ENCODE measurements at regions not wholly inside any gene's neighbourhood (a gene's known extent, or its start where the extent isn't known, plus 50 kb on each side); places are given as distances from the start of the nearest gene placed in this dataset.

GRCh38 chr2:72048881-72049477 lies 98.7 kb downstream of the CYP26B1 start:
- H3K27me3 ChIP-seq: no peaks in the 10 kb centered on the region
- no peak overlapping the region for H3K27ac ChIP-seq
- peaks cover 0 to 11% (median 8%) of the 10 kb centered on the region in 4 donors for H3K9me3 ChIP-seq
- intact Hi-C loops (cut with DNase I; ENCODE audit: low total_unique reads): no loop called here
- no peak overlapping the region for H3K4me3 ChIP-seq
- H3K4me1 ChIP-seq: no peaks in the 10 kb centered on the region
- DNase-seq: no peak
- TF ChIP-seq POLR2AphosphoS5 (IDR thresholded peaks at IDR 0.05) (no peak), POLR2A (IDR thresholded peaks at IDR 0.05) (no peak), CTCF (IDR thresholded peaks at IDR 0.05) (no peak), EP300 (IDR thresholded peaks at IDR 0.05) (no peak)
- no peaks in the 10 kb centered on the region for H3K36me3 ChIP-seq

GRCh38 chr2:72043985-72044384 lies 103.7 kb downstream of the CYP26B1 start:
- Histone ChIP-seq H3K27me3 (no peaks in the 10 kb centered on the region), H3K9me3 (peaks cover 0 to 18% (median 15%) of the 10 kb centered on the region in 4 donors), H3K4me1 (no peaks in the 10 kb centered on the region), H3K4me3 (no peak overlapping the region), H3K27ac (no peak overlapping the region), H3K36me3 (no peaks in the 10 kb centered on the region)
- TF ChIP-seq POLR2A (IDR thresholded peaks at IDR 0.05) (no peak), POLR2AphosphoS5 (IDR thresholded peaks at IDR 0.05) (no peak), CTCF (IDR thresholded peaks at IDR 0.05) (no peak), EP300 (IDR thresholded peaks at IDR 0.05) (no peak)
- DNase-seq: no peak
- intact Hi-C loops (cut with DNase I; ENCODE audit: low total_unique reads): no loop called here

- TF ChIP-seq POLR2A (IDR thresholded peaks at IDR 0.05) (no peak), CTCF (IDR thresholded peaks at IDR 0.05) (no peak), EP300 (IDR thresholded peaks at IDR 0.05) (no peak), POLR2AphosphoS5 (IDR thresholded peaks at IDR 0.05) (no peak)
- Histone ChIP-seq H3K9me3 (peaks cover 0 to 15% (median 8%) of the 10 kb centered on the region in 4 donors), H3K27me3 (no peaks in the 10 kb centered on the region), H3K27ac (no peak overlapping the region), H3K36me3 (no peaks in the 10 kb centered on the region), H3K4me1 (no peaks in the 10 kb centered on the region), H3K4me3 (no peak overlapping the region)
- WGBS, 5 donors: 42 to 67% (median 46%) methylated on average over 1 to 5 of the region's 5 CpGs
- DNase-seq: peak in 1 of 2 donors; percentile 12
- intact Hi-C loops (cut with DNase I; ENCODE audit: low total_unique reads): no loop called here
Observed at GRCh38 chr2:72041638-72042111, 106.0 kb downstream of the CYP26B1 start.

GRCh38 chr2:72040629-72041571 lies 106.8 kb downstream of the CYP26B1 start:
- WGBS, 5 donors: 69 to 76% (median 74%) methylated on average over 12 of the region's 12 CpGs
- Histone ChIP-seq H3K27me3 (no peaks in the 10 kb centered on the region), H3K36me3 (no peaks in the 10 kb centered on the region), H3K9me3 (peaks cover 0 to 15% (median 8%) of the 10 kb centered on the region in 4 donors), H3K4me3 (no peak overlapping the region), H3K27ac (no peak overlapping the region), H3K4me1 (no peaks in the 10 kb centered on the region)
- DNase-seq: no peak
- TF ChIP-seq CTCF (IDR thresholded peaks at IDR 0.05) (no peak), EP300 (IDR thresholded peaks at IDR 0.05) (no peak), POLR2AphosphoS5 (IDR thresholded peaks at IDR 0.05) (no peak), POLR2A (IDR thresholded peaks at IDR 0.05) (no peak)
- intact Hi-C loops (cut with DNase I; ENCODE audit: low total_unique reads): no loop called here

All from stomach (tissue), 8 donors.